Heart right ventricle (tissue), 16 donors: ENCODE measurements at regions not wholly inside any gene's neighbourhood (a gene's known extent, or its start where the extent isn't known, plus 50 kb on each side); places are given as distances from the start of the nearest gene placed in this dataset.

Experiments
- ATAC-seq, 8 donors: fragments of 200-7000 bp; cut with Tn5 transposase; one replicate each; pipeline ENCODE4 v1.9.1; 2020; ENCODE audit warnings: mild to moderate bottlenecking in 8 of 8, moderate library complexity in 8 of 8, moderate number of reproducible peaks in 1 of 8
- DNase-seq, 2 donors: peaks; one replicate each; pipeline ENCODE4 v3.0.0-alpha.2; 2020
- H3K27ac ChIP-seq, 10 donors: fragments of 200-600 bp; sonication (generic) in 2 of 10; one replicate each; pipeline versions ENCODE4 v1.5.0 to v1.8.0; 2020 to 2022; ENCODE audit warnings: mild to moderate bottlenecking in 3 of 10
- H3K27me3 ChIP-seq, 7 donors: fragments of 200-600 bp; one replicate each; pipeline ENCODE4 v1.8.0; 2021 to 2022; ENCODE audit warnings: mild to moderate bottlenecking in 2 of 7
- H3K36me3 ChIP-seq, 9 donors: fragments of 200-600 bp; sonication (generic) in 1 of 9; one replicate each; pipeline versions ENCODE4 v1.5.0 to v1.8.0; 2020 to 2022; ENCODE audit warnings: mild to moderate bottlenecking in 2 of 9
- H3K4me1 ChIP-seq, 9 donors: fragments of 200-600 bp; sonication (generic) in 1 of 9; one replicate each; pipeline versions ENCODE4 v1.5.0 to v1.8.0; 2020 to 2022; ENCODE audit warnings: mild to moderate bottlenecking in 4 of 9
- H3K4me3 ChIP-seq, 10 donors: fragments of 200-600 bp; sonication (generic) in 2 of 10; one replicate each; pipeline versions ENCODE4 v1.5.0 to v1.8.0; 2020 to 2022; ENCODE audit warnings: mild to moderate bottlenecking in 7 of 10, moderate library complexity in 2 of 10
- H3K9me3 ChIP-seq, 11 donors: fragments of 200-600 bp in 10 of 11; sonication (generic) in 2 of 11; one replicate each; pipeline versions ENCODE4 v1.5.0 to v1.8.0; 2013 to 2022; ENCODE audit warnings: mild to moderate bottlenecking in 2 of 11, control low read depth in 1 of 11, moderate library complexity in 1 of 11
- CTCF ChIP-seq, 9 donors: fragments of 200-600 bp; sonication (generic) in 2 of 9; IDR thresholded peaks; one replicate each; pipeline versions ENCODE4 v1.5.0 to v1.8.0; 2021 to 2022; ENCODE audit warnings: antibody characterized with exemption in 9 of 9, mild to moderate bottlenecking in 5 of 9, moderate library complexity in 1 of 9
- WGBS, 2 donors: extraction: QIAGEN DNeasy Blood & Tissue Kit; methylation state at CpG; one replicate each; pipeline ENCODE4 v1.1.7; 2013; ENCODE audit warnings: inconsistent platforms in 1 of 2; 5-methylcytosine and 5-hydroxymethylcytosine counted together
- intact Hi-C, 10 donors: fragments of 100-400 bp; cut with DNase I; formaldehyde crosslinking; loops; one replicate each; pipeline versions ENCODE4 v1.11.1 to v1.14.2; 2022
- donor health status: Arrhythmogenic right ventricular cardiomyopathy.
- donor health status: ischemic (EF 13 %, LVEDD 7.1; RV severe dilation, severe dysfunction).
- donor health status: healthy with polysubstance abuse.
- donor health status: DM: no; HTN: yes; CAD: no.
- donor health status: DM: no; HTN: no; CAD: no.
- donor health status: ischemic (EF 25% LVEDD 6.9; RV normal size, moderate dysfunction).
- donor health status: ischemic (EF 25% LVEDD 5.7; RV mildly dilated, moderate dysfunction).
- donor health status: healthy.
- donor health status: DM: yes; HTN: yes; CAD: no.
- donor health status: Ischemic cardiomyopathy.
- donor health status: ischemic (EF 35%, LVEDD 5.7; RV mildly dilated, moderate dysfunction).
- donor health status: nonischemic (EF 11% LVEDD 7.7; RV severe dilation, severe dysfunction).
- donor health status: DM: yes; HTN: yes; CAD: no.
- donor health status: PGD.
- donor health status: ischemic (EF 29% LVEDD 5.4; RV normal size, mild dysfunction).
- donor health status: nonischemic (EF 23%, LVEDD 6.1; RV moderate dilation, normal function).

- intact Hi-C loops = no loop called here
- no peaks in the 10 kb centered on the region for H3K36me3 ChIP-seq
- TF ChIP-seq CTCF (IDR thresholded peaks at IDR 0.05) = no peak
- WGBS, 2 donors = 66 to 72% methylated on average over 3 of the region's 3 CpGs
- ATAC-seq = no peak
- no peak overlapping the region for H3K27ac ChIP-seq
- no peak overlapping the region for H3K4me3 ChIP-seq
- H3K27me3 ChIP-seq = peaks cover 0 to 8% (median 0%) of the 10 kb centered on the region in 7 donors
- no peak for DNase-seq
- H3K9me3 ChIP-seq = peaks cover 0 to 6% (median 0%) of the 10 kb centered on the region in 11 donors
- no peaks in the 10 kb centered on the region for H3K4me1 ChIP-seq
These were observed 50.6 kb upstream of the NKD1 start for GRCh38 chr16:50497592-50497991.

GRCh38 chr16:50496990-50497389, 51.2 kb upstream of the NKD1 start:
- TF ChIP-seq CTCF (IDR thresholded peaks at IDR 0.05) = no peak
- ATAC-seq (no peak), DNase-seq (no peak)
- intact Hi-C loops = no loop called here
- 84 to 91% methylated on average over 2 of the region's 2 CpGs for WGBS, 2 donors
- H3K27ac ChIP-seq = no peak overlapping the region
- peaks cover 0 to 3% (median 0%) of the 10 kb centered on the region in 11 donors for H3K9me3 ChIP-seq
- H3K27me3 ChIP-seq = peaks cover 0 to 8% (median 0%) of the 10 kb centered on the region in 7 donors
- no peaks in the 10 kb centered on the region for H3K4me1 ChIP-seq
- H3K36me3 ChIP-seq = no peaks in the 10 kb centered on the region
- no peak overlapping the region for H3K4me3 ChIP-seq

GRCh38 chr16:50495673-50496072, 52.5 kb upstream of the NKD1 start:
- intact Hi-C loops = no loop called here
- Histone ChIP-seq H3K9me3 (no peaks in the 10 kb centered on the region), H3K36me3 (no peaks in the 10 kb centered on the region), H3K27me3 (peaks cover 0 to 8% (median 0%) of the 10 kb centered on the region in 7 donors), H3K4me1 (no peaks in the 10 kb centered on the region), H3K4me3 (no peak overlapping the region), H3K27ac (no peak overlapping the region)
- 89% methylated on average over 7 of the region's 7 CpGs for WGBS, 2 donors
- DNase-seq (no peak), ATAC-seq (no peak)
- TF ChIP-seq CTCF (IDR thresholded peaks at IDR 0.05) = no peak

- 75 to 88% methylated on average over 11 of the region's 11 CpGs for WGBS, 2 donors
- H3K9me3 ChIP-seq = no peaks in the 10 kb centered on the region
These were observed 53.4 kb upstream of the NKD1 start for GRCh38 chr16:50494501-50495491.

More at GRCh38 chr16:50494501-50495491, 53.4 kb upstream of the NKD1 start:
- Histone ChIP-seq H3K36me3 (no peaks in the 10 kb centered on the region), H3K27me3 (peaks cover 0 to 5% (median 2%) of the 10 kb centered on the region in 7 donors), H3K4me3 (no peak overlapping the region), H3K27ac (no peak overlapping the region), H3K4me1 (no peaks in the 10 kb centered on the region)
- ATAC-seq = no peak
- TF ChIP-seq CTCF (IDR thresholded peaks at IDR 0.05) = no peak
- no peak for DNase-seq
- intact Hi-C loops = no loop called here
